GM12873 (cell line): ENCODE measurements at regions not wholly inside any gene's neighbourhood (a gene's known extent, or its start where the extent isn't known, plus 50 kb on each side); places are given as distances from the start of the nearest gene placed in this dataset.

Experiments
- TF ChIP-seq, protein P1 (sequence below): IDR thresholded peaks from 2 replicates; pipeline ENCODE4 v1.5.1; 2012; ENCODE audit warnings: low read depth, mild to moderate bottlenecking, moderate library complexity, low read length, control low read depth; ENCODE audit not compliant: insufficient read depth; ENCODE audit errors: missing control alignments

- TF ChIP-seq, protein P1, sequence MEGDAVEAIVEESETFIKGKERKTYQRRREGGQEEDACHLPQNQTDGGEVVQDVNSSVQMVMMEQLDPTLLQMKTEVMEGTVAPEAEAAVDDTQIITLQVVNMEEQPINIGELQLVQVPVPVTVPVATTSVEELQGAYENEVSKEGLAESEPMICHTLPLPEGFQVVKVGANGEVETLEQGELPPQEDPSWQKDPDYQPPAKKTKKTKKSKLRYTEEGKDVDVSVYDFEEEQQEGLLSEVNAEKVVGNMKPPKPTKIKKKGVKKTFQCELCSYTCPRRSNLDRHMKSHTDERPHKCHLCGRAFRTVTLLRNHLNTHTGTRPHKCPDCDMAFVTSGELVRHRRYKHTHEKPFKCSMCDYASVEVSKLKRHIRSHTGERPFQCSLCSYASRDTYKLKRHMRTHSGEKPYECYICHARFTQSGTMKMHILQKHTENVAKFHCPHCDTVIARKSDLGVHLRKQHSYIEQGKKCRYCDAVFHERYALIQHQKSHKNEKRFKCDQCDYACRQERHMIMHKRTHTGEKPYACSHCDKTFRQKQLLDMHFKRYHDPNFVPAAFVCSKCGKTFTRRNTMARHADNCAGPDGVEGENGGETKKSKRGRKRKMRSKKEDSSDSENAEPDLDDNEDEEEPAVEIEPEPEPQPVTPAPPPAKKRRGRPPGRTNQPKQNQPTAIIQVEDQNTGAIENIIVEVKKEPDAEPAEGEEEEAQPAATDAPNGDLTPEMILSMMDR: no peak
These were observed 537.7 kb upstream of the NMUR2 start for GRCh38 chr5:152942633-152943336.

- TF ChIP-seq, protein P1: no peak
These were observed 536.5 kb upstream of the GRIA1 start for GRCh38 chr5:152953788-152954483.

GRCh38 chr5:152956943-152957613 lies 533.4 kb upstream of the GRIA1 start:
- TF ChIP-seq, protein P1: no peak

- TF ChIP-seq, protein P1: no peak
These were observed 512.2 kb upstream of the GRIA1 start for GRCh38 chr5:152978141-152978835.

- TF ChIP-seq, protein P1: no peak
These were observed 503.3 kb upstream of the GRIA1 start for GRCh38 chr5:152987131-152987530.

- TF ChIP-seq, protein P1: no peak
These were observed 500.3 kb upstream of the GRIA1 start for GRCh38 chr5:152990217-152990616.

DNA sequence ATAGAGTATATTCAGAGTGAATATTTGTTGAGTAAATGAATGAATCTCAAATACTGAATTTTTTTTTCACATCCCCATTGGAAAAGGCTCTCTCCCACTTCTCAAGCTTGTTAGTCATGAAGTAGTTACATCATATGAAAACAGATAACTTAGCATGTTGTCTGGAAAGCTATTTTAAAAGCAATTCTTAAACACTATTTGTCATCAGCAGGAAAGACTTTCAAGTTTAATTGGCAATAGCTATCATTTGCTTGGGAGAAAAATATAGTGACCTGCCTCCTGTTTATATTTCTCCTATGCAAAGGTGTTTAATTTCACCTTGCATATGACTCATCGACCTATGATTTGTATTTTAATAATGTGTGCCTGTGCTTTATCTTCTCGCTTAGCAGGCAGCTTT lies 499.8 kb upstream of the GRIA1 start:
- TF ChIP-seq, protein P1: no peak
